ENCODE measurements at regions not wholly inside any gene's neighbourhood (a gene's known extent, or its start where the extent isn't known, plus 50 kb on each side); places are given as distances from the start of the nearest gene placed in this dataset.

GRCh38 chrX:4451591-4451990 lies 738.1 kb upstream of the PRKX start:
- no peak for DNase-seq

- DNase-seq: no peak
Measured at GRCh38 chrX:4450177-4450576, 736.7 kb upstream of the PRKX start.

GRCh38 chrX:4435905-4436304 lies 722.5 kb upstream of the PRKX start:
- no peak for DNase-seq

- DNase-seq: no peak
Measured at GRCh38 chrX:4397471-4397870, 684.0 kb upstream of the PRKX start.

GRCh38 chrX:4382273-4382672 lies 668.8 kb upstream of the PRKX start:
- DNase-seq: no peak

- no peak for DNase-seq
Measured at GRCh38 chrX:4380710-4381109, 667.3 kb upstream of the PRKX start.

GRCh38 chrX:4379071-4379470 lies 665.6 kb upstream of the PRKX start:
- no peak for DNase-seq

- DNase-seq: no peak
Measured at GRCh38 chrX:4373791-4374190, 660.3 kb upstream of the PRKX start.

GRCh38 chrX:4358577-4358976 lies 645.1 kb upstream of the PRKX start:
- DNase-seq: no peak

GRCh38 chrX:4322916-4323315 lies 609.5 kb upstream of the PRKX start:
- DNase-seq: no peak

GRCh38 chrX:4320436-4320947 lies 607.0 kb upstream of the PRKX start:
- no peak for DNase-seq

GRCh38 chrX:4315891-4316290 lies 602.4 kb upstream of the PRKX start:
- no peak for DNase-seq

- no peak for DNase-seq
Measured at GRCh38 chrX:4314586-4314985, 601.1 kb upstream of the PRKX start.

GRCh38 chrX:4277122-4277521 lies 563.7 kb upstream of the PRKX start:
- DNase-seq: no peak

- DNase-seq: no peak
Measured at GRCh38 chrX:4268676-4269075, 555.2 kb upstream of the PRKX start.

- no peak for DNase-seq
Measured at GRCh38 chrX:4265036-4265435, 551.6 kb upstream of the PRKX start.

- DNase-seq: no peak
Measured at GRCh38 chrX:4263030-4263803, 549.8 kb upstream of the PRKX start.

GRCh38 chrX:4253092-4253491 lies 539.6 kb upstream of the PRKX start:
- DNase-seq: no peak

GRCh38 chrX:4249401-4249800 lies 536.0 kb upstream of the PRKX start:
- DNase-seq: no peak

GRCh38 chrX:4243759-4244158 lies 530.3 kb upstream of the PRKX start:
- no peak for DNase-seq

- DNase-seq: no peak
Measured at GRCh38 chrX:4240541-4241194, 527.2 kb upstream of the PRKX start.

- DNase-seq: no peak
Measured at GRCh38 chrX:4239650-4240540, 526.4 kb upstream of the PRKX start.

- DNase-seq: no peak
Measured at GRCh38 chrX:4238916-4239315, 525.5 kb upstream of the PRKX start.

GRCh38 chrX:4225086-4225485 lies 511.6 kb upstream of the PRKX start:
- DNase-seq: no peak
